Heart left ventricle (tissue), 13 donors: ENCODE measurements at regions not wholly inside any gene's neighbourhood (a gene's known extent, or its start where the extent isn't known, plus 50 kb on each side); places are given as distances from the start of the nearest gene placed in this dataset.

Experiments used
- POLR2A ChIP-seq, 2 donors: fragments of 450-650 bp; IDR thresholded peaks; one replicate each; pipeline ENCODE4 v1.6.1; 2017; ENCODE audit warnings: antibody characterized with exemption in 2 of 2, mild to moderate bottlenecking in 2 of 2, moderate library complexity in 2 of 2
- TF ChIP-seq, protein P1 (sequence below), 12 donors: fragments of 200-600 bp; sonication (generic) in 4 of 12; IDR thresholded peaks; one replicate each; pipeline versions ENCODE4 v1.5.0 to v1.8.0; 2018 to 2022; ENCODE audit warnings: antibody characterized with exemption in 12 of 12, mild to moderate bottlenecking in 5 of 12
- donor health status: ischemic (EF 13 %, LVEDD 7.1; RV severe dilation, severe dysfunction).
- donor health status: DM: no; HTN: yes; CAD: no.
- donor health status: DM: no; HTN: no; CAD: no.
- donor health status: ischemic (EF 25% LVEDD 6.9; RV normal size, moderate dysfunction).
- donor health status: ischemic (EF 25% LVEDD 5.7; RV mildly dilated, moderate dysfunction).
- donor health status: ischemic (EF 35%, LVEDD 5.7; RV mildly dilated, moderate dysfunction).
- donor health status: nonischemic (EF 11% LVEDD 7.7; RV severe dilation, severe dysfunction).
- donor health status: DM: yes; HTN: yes; CAD: no.
- donor health status: PGD.
- donor health status: ischemic (EF 29% LVEDD 5.4; RV normal size, mild dysfunction).
- donor health status: nonischemic (EF 23%, LVEDD 6.1; RV moderate dilation, normal function).

DNA sequence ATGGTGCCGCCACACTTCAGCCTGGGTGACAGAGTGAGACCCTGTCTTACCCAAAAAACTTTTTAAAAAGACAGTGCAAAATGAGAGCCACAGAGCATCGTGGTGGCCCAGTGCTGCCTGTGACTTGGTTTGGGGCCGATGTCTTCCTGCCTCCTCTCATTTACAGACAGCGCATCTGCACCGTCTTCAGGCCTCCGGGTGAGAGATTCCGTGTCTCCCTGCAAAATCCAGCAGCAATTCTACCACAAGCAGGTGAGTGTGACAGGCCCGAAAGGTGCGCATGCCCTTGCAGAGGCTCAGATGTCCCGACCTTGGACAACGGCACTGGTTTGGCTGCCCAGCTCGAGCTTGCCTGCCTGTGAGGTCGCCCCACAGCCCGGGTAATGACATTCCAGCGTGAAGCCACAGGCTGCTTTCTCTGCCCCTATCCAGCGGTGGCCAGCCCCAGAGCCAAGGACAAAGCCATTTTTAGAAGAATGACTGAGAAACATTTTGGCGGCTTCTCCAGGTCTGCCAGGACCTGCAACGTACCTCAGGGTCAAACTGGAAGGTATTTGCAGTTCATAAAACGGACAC, 70.3 kb upstream of the RFLNA start:
- TF ChIP-seq, protein P1, sequence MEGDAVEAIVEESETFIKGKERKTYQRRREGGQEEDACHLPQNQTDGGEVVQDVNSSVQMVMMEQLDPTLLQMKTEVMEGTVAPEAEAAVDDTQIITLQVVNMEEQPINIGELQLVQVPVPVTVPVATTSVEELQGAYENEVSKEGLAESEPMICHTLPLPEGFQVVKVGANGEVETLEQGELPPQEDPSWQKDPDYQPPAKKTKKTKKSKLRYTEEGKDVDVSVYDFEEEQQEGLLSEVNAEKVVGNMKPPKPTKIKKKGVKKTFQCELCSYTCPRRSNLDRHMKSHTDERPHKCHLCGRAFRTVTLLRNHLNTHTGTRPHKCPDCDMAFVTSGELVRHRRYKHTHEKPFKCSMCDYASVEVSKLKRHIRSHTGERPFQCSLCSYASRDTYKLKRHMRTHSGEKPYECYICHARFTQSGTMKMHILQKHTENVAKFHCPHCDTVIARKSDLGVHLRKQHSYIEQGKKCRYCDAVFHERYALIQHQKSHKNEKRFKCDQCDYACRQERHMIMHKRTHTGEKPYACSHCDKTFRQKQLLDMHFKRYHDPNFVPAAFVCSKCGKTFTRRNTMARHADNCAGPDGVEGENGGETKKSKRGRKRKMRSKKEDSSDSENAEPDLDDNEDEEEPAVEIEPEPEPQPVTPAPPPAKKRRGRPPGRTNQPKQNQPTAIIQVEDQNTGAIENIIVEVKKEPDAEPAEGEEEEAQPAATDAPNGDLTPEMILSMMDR (IDR thresholded peaks at IDR 0.05): no peak
- no peak for TF ChIP-seq POLR2A (IDR thresholded peaks at IDR 0.05)
